Smooth muscle cell (in vitro differentiated cells): ENCODE measurements at regions not wholly inside any gene's neighbourhood (a gene's known extent, or its start where the extent isn't known, plus 50 kb on each side); places are given as distances from the start of the nearest gene placed in this dataset.

Source experiments
- DNase-seq: peaks from one replicate; lab custom pipeline; 2025; ENCODE audit not compliant: unreplicated experiment; lab: John Stamatoyannopoulos, UW
- H2AFZ ChIP-seq: fragments of 200-600 bp; sonication (generic); 2 replicates; pipeline ENCODE4 v1.6.0; 2016; ENCODE audit warnings: antibody characterized with exemption, low read depth, mild to moderate bottlenecking
- H3F3A ChIP-seq: fragments of 200-600 bp; sonication (generic); 2 replicates; pipeline ENCODE4 v1.6.0; 2017; ENCODE audit warnings: antibody characterized with exemption, low read depth
- H3K27ac ChIP-seq: fragments of 200-600 bp; sonication (generic); 2 replicates; pipeline ENCODE4 v1.5.1; 2016; ENCODE audit warnings: low read depth, mild to moderate bottlenecking
- H3K27me3 ChIP-seq: fragments of 200-600 bp; sonication (generic); 2 replicates; pipeline ENCODE4 v1.6.1; 2016; ENCODE audit warnings: low read depth, mild to moderate bottlenecking
- H3K36me3 ChIP-seq: fragments of 200-600 bp; sonication (generic); 2 replicates; pipeline ENCODE4 v1.5.1; 2016; ENCODE audit warnings: low read depth
- H3K4me1 ChIP-seq: fragments of 200-600 bp; sonication (generic); 2 replicates; pipeline ENCODE4 v1.5.1; 2016; ENCODE audit warnings: low read depth
- H3K4me2 ChIP-seq: fragments of 200-600 bp; sonication (generic); 2 replicates; pipeline ENCODE4 v1.6.0; 2016; ENCODE audit warnings: mild to moderate bottlenecking
- H3K4me3 ChIP-seq: fragments of 200-600 bp; sonication (generic); 2 replicates; pipeline ENCODE4 v1.5.1; 2016; ENCODE audit warnings: mild to moderate bottlenecking
- H3K79me2 ChIP-seq: fragments of 200-600 bp; sonication (generic); 2 replicates; pipeline ENCODE4 v1.6.0; 2016; ENCODE audit warnings: low read depth, mild to moderate bottlenecking
- H3K9ac ChIP-seq: fragments of 200-600 bp; sonication (generic); 2 replicates; pipeline ENCODE4 v1.6.0; 2016; ENCODE audit warnings: low read depth
- H3K9me3 ChIP-seq: fragments of 200-600 bp; sonication (generic); replicated peaks from 2 replicates; pipeline ENCODE4 v1.5.1; 2016; ENCODE audit warnings: low read depth
- H4K20me1 ChIP-seq: fragments of 200-600 bp; sonication (generic); 2 replicates; pipeline ENCODE4 v1.6.0; 2016; ENCODE audit warnings: low read depth
- WGBS: methylation state at CpG from one replicate; pipeline ENCODE4 v1.1.7; 2016; ENCODE audit warnings: low lambda C conversion rate; 5-methylcytosine and 5-hydroxymethylcytosine counted together
- TF ChIP-seq, protein P1 (sequence below): fragments of 200-600 bp; sonication (generic); IDR thresholded peaks from 2 replicates; pipeline ENCODE4 v1.5.1; 2017; ENCODE audit warnings: borderline replicate concordance, mild to moderate bottlenecking, antibody characterized with exemption; ENCODE audit not compliant: insufficient read depth, poor library complexity, severe bottlenecking

DNA sequence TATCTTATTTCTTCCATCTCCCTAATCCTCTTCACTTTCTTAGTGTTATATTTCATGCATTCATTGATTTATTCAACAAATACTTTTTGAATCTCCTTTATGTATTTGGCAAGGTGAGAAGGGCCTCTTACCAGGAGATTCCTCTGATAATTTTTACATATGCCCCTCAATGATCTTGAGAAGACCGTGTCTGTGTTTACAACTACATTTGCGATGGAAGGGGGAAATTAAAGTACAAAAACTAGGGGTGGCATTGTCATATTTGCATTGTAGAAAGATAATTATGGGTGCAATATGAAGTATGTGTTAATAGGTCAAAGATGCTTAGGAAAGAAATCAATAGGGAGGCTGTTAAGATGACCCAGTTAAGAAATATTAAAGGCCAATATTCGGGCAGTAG lies 1108.4 kb upstream of the MIR17HG start:
- WGBS = 90% methylated on average over 3 of the region's 3 CpGs
- TF ChIP-seq, protein P1, sequence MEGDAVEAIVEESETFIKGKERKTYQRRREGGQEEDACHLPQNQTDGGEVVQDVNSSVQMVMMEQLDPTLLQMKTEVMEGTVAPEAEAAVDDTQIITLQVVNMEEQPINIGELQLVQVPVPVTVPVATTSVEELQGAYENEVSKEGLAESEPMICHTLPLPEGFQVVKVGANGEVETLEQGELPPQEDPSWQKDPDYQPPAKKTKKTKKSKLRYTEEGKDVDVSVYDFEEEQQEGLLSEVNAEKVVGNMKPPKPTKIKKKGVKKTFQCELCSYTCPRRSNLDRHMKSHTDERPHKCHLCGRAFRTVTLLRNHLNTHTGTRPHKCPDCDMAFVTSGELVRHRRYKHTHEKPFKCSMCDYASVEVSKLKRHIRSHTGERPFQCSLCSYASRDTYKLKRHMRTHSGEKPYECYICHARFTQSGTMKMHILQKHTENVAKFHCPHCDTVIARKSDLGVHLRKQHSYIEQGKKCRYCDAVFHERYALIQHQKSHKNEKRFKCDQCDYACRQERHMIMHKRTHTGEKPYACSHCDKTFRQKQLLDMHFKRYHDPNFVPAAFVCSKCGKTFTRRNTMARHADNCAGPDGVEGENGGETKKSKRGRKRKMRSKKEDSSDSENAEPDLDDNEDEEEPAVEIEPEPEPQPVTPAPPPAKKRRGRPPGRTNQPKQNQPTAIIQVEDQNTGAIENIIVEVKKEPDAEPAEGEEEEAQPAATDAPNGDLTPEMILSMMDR = no peak
- Histone ChIP-seq H3K4me2 (no peak overlapping the region), H3K4me3 (no peak overlapping the region), H4K20me1 (no peaks in the 10 kb centered on the region), H2AFZ (no peak overlapping the region), H3K9me3 (no peaks in the 10 kb centered on the region), H3K27me3 (no peaks in the 10 kb centered on the region), H3K4me1 (peaks cover 4% of the 10 kb centered on the region), H3K9ac (no peak overlapping the region), H3K36me3 (no peaks in the 10 kb centered on the region), H3F3A (no peaks in the 10 kb centered on the region), H3K79me2 (no peaks in the 10 kb centered on the region), H3K27ac (no peak overlapping the region)
- no peak for DNase-seq

DNA sequence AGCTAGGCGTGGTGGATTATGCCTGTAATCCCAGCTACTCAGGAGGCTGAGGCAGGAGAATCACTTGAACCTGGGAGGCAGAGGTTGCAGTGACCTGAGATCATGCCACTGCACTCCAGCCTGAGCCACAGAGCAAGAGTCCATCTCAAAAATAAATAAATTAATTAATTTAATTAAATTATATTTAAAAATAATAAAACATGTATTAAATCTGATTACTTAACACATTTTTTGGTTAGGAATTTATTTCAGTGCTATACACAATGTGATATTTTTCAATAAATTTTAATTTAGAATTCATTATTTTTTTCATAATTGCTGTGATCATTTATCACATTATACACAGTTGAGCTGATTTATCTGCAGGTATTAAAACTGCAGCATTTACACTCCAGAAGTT lies 1101.5 kb upstream of the MIR17HG start:
- no peaks in the 10 kb centered on the region for H3K79me2 ChIP-seq
- no peaks in the 10 kb centered on the region for H4K20me1 ChIP-seq
- no peaks in the 10 kb centered on the region for H3K36me3 ChIP-seq
- H3K9ac ChIP-seq = no peak overlapping the region
- H2AFZ ChIP-seq = no peak overlapping the region
- no peaks in the 10 kb centered on the region for H3F3A ChIP-seq
- 92% methylated on average over 1 of the region's 1 CpG for WGBS
- H3K4me3 ChIP-seq = no peak overlapping the region
- no peaks in the 10 kb centered on the region for H3K27me3 ChIP-seq
- no peak overlapping the region for H3K27ac ChIP-seq
- TF ChIP-seq, protein P1 = no peak
- DNase-seq = no peak
- no peaks in the 10 kb centered on the region for H3K9me3 ChIP-seq
- no peaks in the 10 kb centered on the region for H3K4me1 ChIP-seq
- no peak overlapping the region for H3K4me2 ChIP-seq

DNA sequence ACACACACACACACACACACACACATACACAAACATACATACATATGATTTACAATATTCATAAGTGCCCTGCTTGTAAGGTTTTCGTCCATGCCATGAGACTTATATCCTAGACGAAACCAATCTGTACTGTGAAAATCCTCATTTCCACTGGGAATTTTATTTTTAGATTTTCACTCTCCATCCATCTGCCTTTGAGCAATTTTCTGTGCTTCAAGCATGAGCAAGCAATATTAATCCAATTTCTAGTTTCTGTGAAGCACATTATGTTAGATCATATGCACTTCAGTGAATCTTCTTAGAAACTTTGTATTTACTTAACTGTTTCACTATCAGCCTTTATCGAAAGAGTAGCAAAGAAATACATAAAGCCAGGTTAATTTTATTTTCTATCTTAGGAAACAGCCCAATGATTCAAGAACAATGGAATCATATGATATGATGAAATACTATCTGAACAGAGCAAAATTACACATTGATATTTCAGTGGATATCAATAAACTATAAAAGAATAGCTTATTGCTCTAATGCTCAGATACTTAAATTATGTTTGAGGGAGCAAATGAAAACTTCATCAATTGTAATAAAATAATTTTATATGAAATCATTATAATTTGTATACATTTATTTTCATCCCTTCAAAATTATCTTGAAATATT lies 1100.7 kb upstream of the MIR17HG start:
- no peaks in the 10 kb centered on the region for H3K9me3 ChIP-seq
- H3K4me1 ChIP-seq = no peaks in the 10 kb centered on the region
- WGBS = 94% methylated on average over 3 of the region's 3 CpGs
- H3K9ac ChIP-seq = no peak overlapping the region
- no peak overlapping the region for H3K4me3 ChIP-seq
- H2AFZ ChIP-seq = no peak overlapping the region
- H3K79me2 ChIP-seq = no peaks in the 10 kb centered on the region
- H3F3A ChIP-seq = no peaks in the 10 kb centered on the region
- no peak overlapping the region for H3K27ac ChIP-seq
- H3K4me2 ChIP-seq = no peak overlapping the region
- TF ChIP-seq, protein P1 = no peak
- H3K36me3 ChIP-seq = no peaks in the 10 kb centered on the region
- DNase-seq = no peak
- no peaks in the 10 kb centered on the region for H4K20me1 ChIP-seq
- H3K27me3 ChIP-seq = no peaks in the 10 kb centered on the region

DNA sequence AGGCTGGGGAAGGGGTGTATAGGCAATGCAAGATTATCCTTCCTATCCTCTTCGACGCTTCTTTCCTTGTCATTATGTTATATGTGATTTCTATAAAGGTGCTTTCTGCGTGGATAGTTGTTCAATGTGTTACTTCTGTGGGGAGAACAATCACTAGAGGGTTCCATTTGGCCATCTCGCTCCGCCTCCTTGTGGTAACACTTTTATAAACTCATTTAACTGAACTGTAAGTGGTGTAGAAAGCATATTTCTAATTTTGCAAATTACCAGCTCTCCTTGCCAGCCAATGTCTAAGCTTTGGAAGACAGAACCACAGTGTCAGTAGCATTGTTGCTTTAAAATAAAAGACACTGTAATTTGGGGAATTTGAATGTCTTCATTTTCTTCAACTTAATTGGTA lies 1093.7 kb upstream of the MIR17HG start:
- TF ChIP-seq, protein P1 = no peak
- Histone ChIP-seq H2AFZ (no peak overlapping the region), H3K4me2 (no peak overlapping the region), H3K4me3 (no peak overlapping the region), H3K27ac (no peak overlapping the region), H3K36me3 (no peaks in the 10 kb centered on the region), H3K27me3 (no peaks in the 10 kb centered on the region), H3K79me2 (no peaks in the 10 kb centered on the region), H3F3A (no peaks in the 10 kb centered on the region), H4K20me1 (no peaks in the 10 kb centered on the region), H3K9me3 (no peaks in the 10 kb centered on the region), H3K4me1 (no peaks in the 10 kb centered on the region), H3K9ac (no peak overlapping the region)
- WGBS = 95% methylated on average over 5 of the region's 5 CpGs
- no peak for DNase-seq
